A673 (cell line): ENCODE measurements at regions not wholly inside any gene's neighbourhood (a gene's known extent, or its start where the extent isn't known, plus 50 kb on each side); places are given as distances from the start of the nearest gene placed in this dataset.

Experiments used
- BruUV-seq: library from RNA; stranded (reverse); fragments of 400-500 nt; replicated peaks from 2 replicates; lab custom pipeline; 2021; lab: Mats Ljungman, UMichigan
- CTCF ChIA-PET: fragments of 300-600 bp; sonication (Branson Sonifier 250); formaldehyde crosslinking; loops from one replicate; lab custom pipeline; 2022; ENCODE audit warnings: antibody characterized with exemption; lab: Charles Lee
- POLR2A ChIA-PET: fragments of 300-600 bp; sonication (Branson Sonifier 250); formaldehyde crosslinking; loops from one replicate; lab custom pipeline; 2022; ENCODE audit warnings: antibody characterized with exemption; ENCODE audit not compliant: low non-redundant PET; lab: Charles Lee
- DNase-seq: peaks from one replicate; pipeline ENCODE4 v3.0.0-alpha.2; 2015; ENCODE audit warnings: low spot score
- H3K27ac ChIP-seq: fragments of 200-600 bp; sonication (generic); 2 replicates; pipeline ENCODE4 v1.5.1; 2016; ENCODE audit warnings: mixed run types, low read depth, mild to moderate bottlenecking, mixed read lengths, antibody characterized with exemption, low read length; ENCODE audit not compliant: poor library complexity, severe bottlenecking
- H3K27me3 ChIP-seq: fragments of 200-600 bp; sonication (generic); replicated peaks from 2 replicates; pipeline ENCODE4 v1.6.1; 2017; ENCODE audit warnings: mixed run types, low read depth, mild to moderate bottlenecking, mixed read lengths, antibody characterized with exemption, low read length; ENCODE audit not compliant: insufficient read depth, poor library complexity
- H3K36me3 ChIP-seq: fragments of 200-600 bp; sonication (generic); 2 replicates; pipeline ENCODE4 v1.6.1; 2016; ENCODE audit warnings: mixed run types, mild to moderate bottlenecking, mixed read lengths, antibody characterized with exemption, low read length; ENCODE audit not compliant: insufficient read depth, poor library complexity, severe bottlenecking
- H3K4me1 ChIP-seq: fragments of 200-600 bp; sonication (generic); 2 replicates; pipeline ENCODE4 v1.6.1; 2017; ENCODE audit warnings: mixed run types, mild to moderate bottlenecking, mixed read lengths, antibody characterized with exemption, low read length; ENCODE audit not compliant: insufficient read depth, poor library complexity, severe bottlenecking
- H3K4me3 ChIP-seq: fragments of 200-600 bp; sonication (generic); 2 replicates; pipeline ENCODE4 v1.5.1; 2016; ENCODE audit warnings: low read depth, mixed run types, mild to moderate bottlenecking, mixed read lengths, low read length; ENCODE audit not compliant: poor library complexity, severe bottlenecking
- H3K9me3 ChIP-seq: fragments of 200-600 bp; sonication (generic); 2 replicates; pipeline ENCODE4 v1.6.1; 2016; ENCODE audit warnings: mixed run types, low read depth, mild to moderate bottlenecking, mixed read lengths, antibody characterized with exemption, low read length; ENCODE audit not compliant: poor library complexity, severe bottlenecking
- EZH2 ChIP-seq: fragments of 200-600 bp; sonication (generic); IDR thresholded peaks from 2 replicates; pipeline ENCODE4 v1.6.1; 2017; ENCODE audit warnings: borderline replicate concordance, low read depth, mild to moderate bottlenecking, mixed read lengths, antibody characterized with exemption, low read length; ENCODE audit not compliant: poor library complexity, severe bottlenecking
- intact Hi-C: fragments of 100-400 bp; cut with micrococcal nuclease; formaldehyde crosslinking; loops from one replicate; pipeline ENCODE4 v1.10.0; 2022; ENCODE audit not compliant: unreplicated experiment
- TF ChIP-seq, protein P1 (sequence below): fragments of 300-800, 200-600 bp; sonication (generic); conservative IDR thresholded peaks from 2 replicates; pipeline ENCODE4 v1.5.1; 2017; ENCODE audit warnings: low read depth, mild to moderate bottlenecking, antibody characterized with exemption, low read length, moderate library complexity, mixed read lengths

DNA sequence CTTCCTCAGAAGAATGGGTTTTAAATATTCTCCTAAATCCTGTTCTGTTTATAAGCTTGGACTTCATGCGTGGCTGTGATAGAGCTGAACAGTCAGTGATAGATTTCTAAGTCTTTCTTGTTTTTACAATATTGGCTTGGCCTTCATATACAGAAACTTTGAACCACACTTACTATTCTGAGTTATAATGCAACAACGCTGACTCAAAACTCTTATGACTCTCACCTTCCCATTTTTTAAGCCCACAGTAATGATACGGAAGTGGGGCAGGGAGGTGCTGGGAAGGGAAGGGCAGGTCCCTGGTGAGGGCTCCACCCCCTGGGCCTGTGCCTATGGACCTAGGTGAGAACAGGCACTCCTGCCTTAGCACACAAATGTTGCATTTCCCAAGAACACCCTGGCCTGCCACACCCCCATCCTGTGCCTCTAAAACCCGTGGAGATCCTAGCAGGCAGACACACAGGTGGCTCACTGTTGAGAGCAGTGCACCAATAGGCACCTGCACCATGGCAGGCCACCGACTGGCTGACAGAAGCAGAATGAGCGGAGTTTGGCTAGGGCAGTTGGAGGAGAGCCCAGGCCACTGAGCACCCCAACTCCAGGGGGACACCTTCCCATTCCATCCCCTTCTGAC is 376.7 kb downstream of the GABRG2 start:
- no peak for DNase-seq
- POLR2A ChIA-PET = no interaction called here
- no peaks in the 10 kb centered on the region for H3K9me3 ChIP-seq
- no peak overlapping the region for H3K4me3 ChIP-seq
- no peak overlapping the region for H3K27ac ChIP-seq
- TF ChIP-seq, protein P1, sequence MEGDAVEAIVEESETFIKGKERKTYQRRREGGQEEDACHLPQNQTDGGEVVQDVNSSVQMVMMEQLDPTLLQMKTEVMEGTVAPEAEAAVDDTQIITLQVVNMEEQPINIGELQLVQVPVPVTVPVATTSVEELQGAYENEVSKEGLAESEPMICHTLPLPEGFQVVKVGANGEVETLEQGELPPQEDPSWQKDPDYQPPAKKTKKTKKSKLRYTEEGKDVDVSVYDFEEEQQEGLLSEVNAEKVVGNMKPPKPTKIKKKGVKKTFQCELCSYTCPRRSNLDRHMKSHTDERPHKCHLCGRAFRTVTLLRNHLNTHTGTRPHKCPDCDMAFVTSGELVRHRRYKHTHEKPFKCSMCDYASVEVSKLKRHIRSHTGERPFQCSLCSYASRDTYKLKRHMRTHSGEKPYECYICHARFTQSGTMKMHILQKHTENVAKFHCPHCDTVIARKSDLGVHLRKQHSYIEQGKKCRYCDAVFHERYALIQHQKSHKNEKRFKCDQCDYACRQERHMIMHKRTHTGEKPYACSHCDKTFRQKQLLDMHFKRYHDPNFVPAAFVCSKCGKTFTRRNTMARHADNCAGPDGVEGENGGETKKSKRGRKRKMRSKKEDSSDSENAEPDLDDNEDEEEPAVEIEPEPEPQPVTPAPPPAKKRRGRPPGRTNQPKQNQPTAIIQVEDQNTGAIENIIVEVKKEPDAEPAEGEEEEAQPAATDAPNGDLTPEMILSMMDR = no peak
- TF ChIP-seq EZH2 = no peak
- intact Hi-C loops = no loop called here
- BruUV-seq = no TSS peak
- H3K4me1 ChIP-seq = no peaks in the 10 kb centered on the region
- no peaks in the 10 kb centered on the region for H3K27me3 ChIP-seq
- H3K36me3 ChIP-seq = no peaks in the 10 kb centered on the region
- CTCF ChIA-PET = no interaction called here

DNA sequence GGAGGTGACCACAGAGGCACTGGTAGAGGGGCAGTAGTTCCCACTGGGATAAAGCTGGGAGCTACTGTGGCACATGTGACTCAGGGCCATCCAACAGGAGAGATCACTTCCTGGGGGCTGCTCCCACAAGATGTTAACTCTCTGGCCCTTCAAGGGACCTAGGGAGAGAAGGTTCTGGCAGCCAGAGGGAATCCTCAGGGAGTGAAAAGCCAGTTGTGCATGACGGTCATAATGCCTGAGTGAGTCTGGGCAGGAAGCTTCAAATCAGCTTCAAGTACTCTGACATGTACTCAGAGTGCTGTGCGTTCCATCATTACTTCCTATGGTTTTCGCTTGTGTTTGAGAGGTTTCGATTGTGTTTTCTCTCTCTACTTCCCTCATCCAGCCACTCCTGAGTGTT is 388.5 kb downstream of the GABRG2 start:
- POLR2A ChIA-PET = no interaction called here
- BruUV-seq = no TSS peak
- H3K4me1 ChIP-seq = no peaks in the 10 kb centered on the region
- H3K27me3 ChIP-seq = no peaks in the 10 kb centered on the region
- peaks cover 4% of the 10 kb centered on the region for H3K9me3 ChIP-seq
- H3K36me3 ChIP-seq = no peaks in the 10 kb centered on the region
- no peak overlapping the region for H3K27ac ChIP-seq
- no peak for DNase-seq
- no peak overlapping the region for H3K4me3 ChIP-seq
- CTCF ChIA-PET = no interaction called here
- intact Hi-C loops = no loop called here
- TF ChIP-seq, protein P1 = no peak

DNA sequence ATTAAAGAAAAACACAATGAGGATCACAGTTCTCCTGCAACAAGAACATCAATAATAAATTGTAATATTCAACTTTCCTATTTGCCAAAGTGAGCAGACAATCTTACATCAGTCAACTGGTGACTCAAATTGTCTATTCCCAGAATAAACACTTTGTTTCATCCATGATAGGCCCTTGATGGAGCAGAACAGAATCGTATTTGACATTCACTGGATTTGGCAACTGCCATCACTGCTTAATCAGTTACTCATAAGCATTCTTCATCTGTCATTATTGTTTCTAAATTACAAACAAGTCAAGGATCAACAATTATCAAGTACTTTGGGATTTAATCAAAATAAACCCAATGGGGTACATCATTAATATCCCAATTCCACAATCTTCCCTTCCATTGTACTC is 398.4 kb downstream of the GABRG2 start:
- no peaks in the 10 kb centered on the region for H3K36me3 ChIP-seq
- H3K27me3 ChIP-seq = no peaks in the 10 kb centered on the region
- ChIA-PET CTCF (no interaction called here), POLR2A (no interaction called here)
- intact Hi-C loops = no loop called here
- no peaks in the 10 kb centered on the region for H3K4me1 ChIP-seq
- TF ChIP-seq, protein P1 = no peak
- TF ChIP-seq EZH2 = no peak
- H3K27ac ChIP-seq = no peak overlapping the region
- H3K4me3 ChIP-seq = no peak overlapping the region
- BruUV-seq = no TSS peak
- no peaks in the 10 kb centered on the region for H3K9me3 ChIP-seq
- no peak for DNase-seq
